IPS DF 4.7 (cell line): ENCODE measurements at regions not wholly inside any gene's neighbourhood (a gene's known extent, or its start where the extent isn't known, plus 50 kb on each side); places are given as distances from the start of the nearest gene placed in this dataset.

Source experiments
- DNase-seq: peaks from one replicate; pipeline ENCODE4 v3.0.0-alpha.2; 2013; ENCODE audit warnings: low spot score; ENCODE audit errors: extremely low read depth

GRCh38 chr17:14910916-14911315, 354.2 kb downstream of the PMP22 start:
- no peak for DNase-seq

- no peak for DNase-seq
Observed at GRCh38 chr17:14904386-14904785, 360.7 kb downstream of the PMP22 start.

DNA sequence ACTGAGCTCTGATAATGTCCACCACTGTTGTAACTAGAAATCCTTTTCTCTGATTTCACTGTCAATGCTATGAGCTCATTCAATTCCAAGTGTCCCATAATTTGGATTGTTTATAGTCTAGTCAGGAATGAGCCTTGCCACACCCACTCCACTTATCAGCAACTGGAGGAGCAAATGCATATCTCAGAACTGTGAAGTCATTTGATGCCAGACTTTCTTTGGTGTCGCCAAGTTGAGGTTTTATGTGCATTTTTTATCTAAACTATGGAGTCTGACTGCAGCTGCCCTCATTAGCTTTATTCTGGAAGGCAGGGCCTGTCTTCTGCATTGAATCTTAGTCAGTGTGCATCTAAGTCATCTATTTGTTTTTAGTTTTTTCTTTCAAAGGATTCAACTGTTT, 361.3 kb downstream of the PMP22 start:
- DNase-seq, result no peak

GRCh38 chr17:14902803-14903202, 362.3 kb downstream of the PMP22 start:
- no peak for DNase-seq

DNA sequence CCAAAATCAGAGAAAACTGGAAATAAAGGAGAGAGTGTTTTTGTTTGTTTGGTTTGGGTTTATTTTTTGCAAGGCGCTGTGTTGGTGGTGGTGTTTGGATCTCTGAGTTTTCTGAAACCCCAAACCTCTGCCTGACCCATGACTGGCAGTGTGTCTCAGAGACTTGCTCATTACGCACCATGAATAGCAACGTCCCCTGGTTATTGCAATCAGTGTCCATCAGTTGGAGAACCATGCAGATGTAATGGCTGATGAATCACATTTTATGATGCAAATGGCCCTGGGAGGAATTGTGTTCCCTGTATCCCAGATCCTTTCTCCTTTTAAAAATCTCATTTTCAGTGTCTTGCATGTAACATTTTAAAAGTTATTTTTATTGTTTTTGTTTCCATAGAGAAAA, 362.8 kb downstream of the PMP22 start:
- no peak for DNase-seq

DNA sequence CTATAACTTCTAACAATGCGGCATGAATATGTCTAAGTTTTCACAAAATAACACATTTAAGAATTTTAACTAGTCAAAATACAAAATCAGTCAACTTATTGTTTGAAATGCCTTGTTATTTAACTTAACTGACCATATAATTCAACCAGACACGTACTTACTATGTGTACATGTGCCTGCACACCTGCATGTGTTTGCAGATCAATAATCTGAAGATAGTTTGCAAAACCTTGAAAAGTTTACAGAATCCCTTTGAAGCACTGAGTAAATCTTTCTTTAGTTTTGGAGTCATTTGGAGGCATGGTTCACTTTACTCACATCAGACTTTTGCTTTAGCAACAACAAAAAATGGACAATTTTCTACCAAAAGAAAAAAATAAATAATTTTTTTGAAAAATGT, 363.8 kb downstream of the PMP22 start:
- no peak for DNase-seq

- DNase-seq, result peak; percentile 9
Observed at GRCh38 chr17:14886200-14886739, 378.9 kb downstream of the PMP22 start.

DNA sequence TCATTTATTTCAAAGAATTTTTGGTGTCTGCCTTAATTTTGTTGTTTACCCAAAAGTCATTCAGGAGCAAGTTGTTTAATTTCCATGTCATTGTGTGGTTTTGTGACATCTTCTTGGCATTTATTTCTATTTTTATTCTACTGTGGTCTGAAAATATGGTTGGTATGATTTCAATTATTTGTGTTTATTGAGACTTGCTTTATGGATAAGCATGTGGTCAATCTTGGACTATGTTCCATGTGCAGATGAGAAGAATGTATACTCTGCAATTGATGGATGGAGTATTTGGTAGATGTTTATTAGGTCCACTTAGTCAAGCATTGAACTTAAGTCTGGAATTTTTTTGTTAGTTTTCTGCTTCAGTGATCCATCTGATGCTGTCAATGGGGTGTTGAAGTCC, 383.0 kb downstream of the PMP22 start:
- DNase-seq, result no peak

GRCh38 chr17:14875557-14876412, 389.3 kb downstream of the PMP22 start:
- DNase-seq, result no peak

GRCh38 chr17:14873996-14874395, 391.1 kb downstream of the PMP22 start:
- DNase-seq, result no peak

GRCh38 chr17:14873540-14873939, 391.6 kb downstream of the PMP22 start:
- DNase-seq, result no peak

GRCh38 chr17:14871921-14872320, 393.2 kb downstream of the PMP22 start:
- no peak for DNase-seq

- no peak for DNase-seq
Observed at GRCh38 chr17:14866266-14866665, 398.9 kb downstream of the PMP22 start.

- DNase-seq, result no peak
Observed at GRCh38 chr17:14864127-14864526, 401.0 kb downstream of the PMP22 start.

DNA sequence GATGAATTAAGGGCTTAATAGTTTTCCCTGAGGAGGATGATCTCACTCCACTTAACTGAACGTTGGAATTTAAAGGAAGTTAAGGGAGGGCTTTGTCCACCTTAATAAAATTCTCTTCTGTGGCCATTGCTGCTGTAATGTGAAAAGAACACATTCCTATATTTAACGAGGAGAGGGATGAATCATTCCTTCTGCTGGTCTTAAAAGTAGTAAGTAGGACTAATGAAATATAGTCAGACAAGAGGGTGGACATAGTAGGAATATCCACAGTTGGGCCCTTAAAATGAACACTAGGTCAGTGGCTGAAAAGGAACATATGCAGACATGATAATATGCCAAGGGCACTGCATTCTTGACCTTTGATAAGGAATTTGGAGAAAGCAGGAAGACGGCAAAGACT, 405.6 kb downstream of the PMP22 start:
- DNase-seq, result no peak

DNA sequence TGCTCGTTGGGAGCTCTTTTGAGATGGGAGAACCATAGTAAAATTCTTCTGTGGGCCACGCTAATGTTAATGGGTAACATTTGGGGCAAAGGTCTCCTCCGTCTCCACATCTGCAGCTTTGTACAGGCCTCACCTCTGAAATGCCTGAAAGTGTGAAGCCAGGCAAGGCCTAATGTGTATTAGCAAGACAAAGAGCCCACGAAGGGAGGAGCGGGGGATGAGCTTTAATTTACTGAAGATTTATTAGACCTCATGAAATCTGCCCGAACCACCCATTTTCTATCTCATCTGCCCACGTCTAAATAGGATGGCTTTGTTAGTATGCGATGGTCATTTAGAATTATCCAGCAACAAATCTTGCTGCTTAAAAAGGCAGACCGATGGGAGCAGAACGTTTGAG, 408.9 kb downstream of the PMP22 start:
- no peak for DNase-seq

DNA sequence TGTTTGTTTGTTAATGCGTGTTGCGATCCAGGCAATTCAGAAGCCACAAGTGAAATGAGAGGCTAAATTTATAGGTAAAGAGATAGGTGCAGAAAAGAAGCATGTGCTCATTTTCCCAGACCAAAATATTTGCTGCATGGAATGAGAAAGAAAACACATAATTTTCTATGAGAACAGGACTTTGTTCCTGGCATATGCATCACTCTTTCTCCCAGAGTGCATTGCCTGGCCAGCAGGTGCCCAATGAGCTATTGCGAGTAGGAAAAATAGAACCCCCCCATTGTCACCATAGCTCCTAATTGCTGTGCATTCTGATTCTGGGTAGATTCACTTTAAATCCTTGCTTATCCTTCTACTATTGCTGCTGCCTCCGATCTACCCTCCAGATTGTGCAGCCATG, 410.4 kb downstream of the PMP22 start:
- DNase-seq, result no peak

DNA sequence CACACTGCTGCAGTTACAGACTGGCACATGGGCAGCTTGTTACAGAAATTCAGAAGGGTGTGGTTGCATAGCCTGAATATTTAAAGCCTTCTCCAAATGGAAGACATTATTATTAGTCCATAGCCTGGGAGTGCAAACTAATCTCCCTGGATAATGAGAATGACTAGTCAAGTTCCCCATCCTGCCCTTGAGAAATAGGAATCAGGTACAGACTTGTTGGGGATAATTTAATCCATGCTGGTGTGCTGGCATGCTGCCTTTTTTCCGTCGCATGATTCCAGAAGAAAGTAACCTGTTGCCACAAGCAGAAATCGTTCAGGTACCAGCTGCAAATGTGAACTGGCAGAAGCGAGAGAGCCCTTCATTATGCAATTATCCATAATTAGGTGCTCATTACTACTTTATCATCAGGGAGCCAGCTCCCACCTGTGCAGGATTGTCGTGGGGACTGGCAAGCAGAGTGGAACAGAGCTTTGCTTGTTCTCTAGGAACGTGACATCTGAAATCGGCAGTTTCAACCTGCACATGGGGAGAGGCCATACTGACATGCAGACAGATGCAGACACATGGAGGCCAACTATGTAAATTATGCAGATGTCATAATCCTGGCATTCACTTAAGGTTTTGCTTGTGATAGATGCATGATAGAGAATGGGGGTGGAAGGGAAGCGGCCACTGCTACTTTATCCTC, 419.4 kb downstream of the PMP22 start:
- no peak for DNase-seq

GRCh38 chr17:14843086-14843795, 421.9 kb downstream of the PMP22 start:
- no peak for DNase-seq

- no peak for DNase-seq
Observed at GRCh38 chr17:14840616-14841231, 424.4 kb downstream of the PMP22 start.

DNA sequence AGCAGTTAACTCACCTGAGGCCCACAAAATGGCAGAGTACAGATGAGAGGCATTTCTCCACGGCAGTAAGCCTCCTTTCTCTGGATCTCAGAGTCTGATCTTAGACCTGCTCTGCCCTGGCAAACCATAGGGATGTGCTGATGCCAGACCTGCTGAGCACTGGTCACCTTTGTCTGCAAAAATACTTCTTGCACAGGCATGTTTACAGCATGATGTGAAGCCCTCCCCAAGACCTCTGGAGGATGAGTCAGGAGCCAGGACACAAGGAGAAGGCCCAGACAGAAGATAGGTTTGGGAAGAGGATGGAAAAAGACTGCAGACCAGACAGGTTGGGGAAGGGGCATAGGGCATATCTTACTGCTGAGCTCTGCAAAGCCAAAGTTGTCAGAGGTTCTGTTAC, 426.6 kb downstream of the PMP22 start:
- no peak for DNase-seq
